GM19025 (cell line): ENCODE measurements at regions not wholly inside any gene's neighbourhood (a gene's known extent, or its start where the extent isn't known, plus 50 kb on each side); places are given as distances from the start of the nearest gene placed in this dataset.
A peak's percentile ranks its signal among the peaks of the same experiment; 100 is the strongest.
"Not testable (repeated sequence)": the region's sequence is repeated elsewhere in the genome, so short reads cannot be mapped to it uniquely, and the experiment has no call there.

Experiments used
- ATAC-seq: cut with Tn5 transposase; IDR thresholded peaks from one replicate; pipeline ENCODE4 v1.9.1; 2021; ENCODE audit warnings: mild to moderate bottlenecking, low read depth, moderate library complexity; ENCODE audit not compliant: unreplicated experiment

DNA sequence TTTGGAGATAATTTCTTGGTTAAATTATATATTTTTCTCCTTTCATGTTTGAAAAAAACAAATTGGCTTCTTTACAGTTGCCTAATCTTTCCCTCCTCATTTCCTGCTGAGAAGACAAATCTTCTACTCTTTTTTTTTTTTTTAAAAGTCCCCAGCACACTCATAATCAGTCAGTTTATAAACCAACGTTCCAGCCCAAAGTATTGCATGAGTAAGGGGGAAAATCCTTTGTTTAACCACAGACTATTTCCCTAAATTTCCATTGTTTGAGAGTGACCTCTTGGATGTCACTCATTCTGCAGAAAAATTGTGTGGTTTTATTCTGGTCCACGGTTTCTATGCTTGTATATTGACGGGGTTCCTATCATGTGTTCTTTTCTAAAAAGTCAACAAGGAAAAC lies 55.1 kb upstream of the TLR4 start:
- no peak for ATAC-seq

DNA sequence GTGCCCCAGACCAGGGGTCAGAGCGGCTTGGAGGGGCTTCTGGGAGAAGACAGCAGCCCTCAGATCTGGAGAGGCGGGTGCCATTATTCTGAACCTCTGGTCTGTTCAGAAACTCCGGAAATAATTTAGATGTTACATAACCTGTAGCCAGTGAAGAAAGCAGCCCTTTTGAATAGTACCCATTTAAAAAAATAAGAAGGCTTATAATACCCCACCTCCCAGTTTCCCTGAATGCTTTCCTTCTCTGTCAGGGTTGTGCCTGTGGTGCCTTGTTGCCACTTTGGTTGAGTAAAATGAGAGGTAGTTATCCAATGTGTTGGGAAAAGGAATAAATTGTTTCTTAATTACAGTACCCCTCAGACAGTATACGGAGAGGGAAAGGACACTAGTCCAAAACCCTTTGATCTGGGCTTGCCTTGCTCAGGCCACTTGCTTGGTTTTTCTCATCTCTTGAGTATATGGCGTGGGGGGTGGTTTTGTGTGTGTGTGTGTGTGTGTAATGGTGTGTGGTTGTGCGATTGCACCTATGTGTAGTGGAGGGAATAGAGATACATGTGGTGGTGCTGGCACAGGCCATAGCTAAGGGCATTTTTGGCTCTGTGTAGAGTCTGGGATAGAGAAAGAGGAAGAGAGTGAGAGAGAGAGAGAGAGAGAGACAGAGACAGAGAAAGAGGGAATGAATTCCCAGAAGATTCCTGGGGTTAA lies 59.1 kb upstream of the TLR4 start:
- no peak for ATAC-seq

DNA sequence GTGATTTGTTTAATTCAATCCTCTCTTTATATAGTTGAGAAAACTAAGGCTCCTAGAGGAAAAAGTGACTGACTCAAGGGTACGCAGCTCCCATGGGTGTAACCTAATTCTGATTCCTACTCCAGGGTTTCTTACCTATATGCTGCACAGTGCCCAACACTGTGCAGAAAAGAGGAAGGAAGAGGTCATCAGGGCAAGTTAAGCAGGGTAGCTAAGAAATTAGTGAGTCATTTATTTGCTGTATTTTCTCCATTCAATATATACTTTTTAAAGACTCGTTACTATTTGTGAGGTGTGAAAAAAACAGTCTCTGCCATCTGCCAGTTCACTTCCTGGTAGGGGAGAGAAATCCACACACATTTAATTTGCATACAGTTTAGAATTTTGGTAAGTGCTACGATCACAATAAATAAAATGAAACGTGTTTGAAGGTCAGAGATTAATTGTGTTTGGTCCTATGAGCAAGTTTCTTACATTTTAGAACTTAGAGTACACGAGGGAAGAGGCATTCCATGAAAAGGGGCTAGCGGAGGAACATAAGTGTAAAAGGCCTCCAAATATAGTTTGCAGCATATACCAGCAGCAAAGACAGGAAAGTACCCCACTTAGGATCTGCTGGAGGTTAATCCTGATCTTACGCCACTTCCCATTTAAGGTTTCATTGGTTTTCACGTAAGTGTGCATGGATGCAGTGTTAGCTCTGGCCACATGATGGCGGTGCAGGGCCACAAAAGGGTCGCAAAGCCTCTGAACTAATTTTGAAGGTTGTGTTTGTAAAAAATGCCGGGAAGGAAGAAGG lies 59.9 kb upstream of the TLR4 start:
- no peak for ATAC-seq

DNA sequence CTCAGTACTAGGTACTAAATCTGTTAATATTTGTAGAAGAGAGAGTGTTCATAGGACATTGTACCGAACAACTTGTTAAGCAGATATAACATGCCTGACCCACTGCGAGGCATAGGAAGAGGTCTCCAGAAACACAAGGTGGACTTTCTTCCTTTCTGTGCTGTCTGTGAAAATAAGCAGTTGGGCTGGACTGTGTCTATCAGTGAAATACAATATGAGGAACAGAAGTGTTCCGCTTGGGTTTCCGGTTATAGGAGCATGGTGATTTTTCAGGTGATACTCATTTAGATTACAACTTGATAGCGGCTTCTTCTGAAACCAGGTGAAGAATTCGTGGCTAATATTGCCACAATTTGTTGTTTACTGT lies 60.9 kb upstream of the TLR4 start:
- ATAC-seq: no peak

DNA sequence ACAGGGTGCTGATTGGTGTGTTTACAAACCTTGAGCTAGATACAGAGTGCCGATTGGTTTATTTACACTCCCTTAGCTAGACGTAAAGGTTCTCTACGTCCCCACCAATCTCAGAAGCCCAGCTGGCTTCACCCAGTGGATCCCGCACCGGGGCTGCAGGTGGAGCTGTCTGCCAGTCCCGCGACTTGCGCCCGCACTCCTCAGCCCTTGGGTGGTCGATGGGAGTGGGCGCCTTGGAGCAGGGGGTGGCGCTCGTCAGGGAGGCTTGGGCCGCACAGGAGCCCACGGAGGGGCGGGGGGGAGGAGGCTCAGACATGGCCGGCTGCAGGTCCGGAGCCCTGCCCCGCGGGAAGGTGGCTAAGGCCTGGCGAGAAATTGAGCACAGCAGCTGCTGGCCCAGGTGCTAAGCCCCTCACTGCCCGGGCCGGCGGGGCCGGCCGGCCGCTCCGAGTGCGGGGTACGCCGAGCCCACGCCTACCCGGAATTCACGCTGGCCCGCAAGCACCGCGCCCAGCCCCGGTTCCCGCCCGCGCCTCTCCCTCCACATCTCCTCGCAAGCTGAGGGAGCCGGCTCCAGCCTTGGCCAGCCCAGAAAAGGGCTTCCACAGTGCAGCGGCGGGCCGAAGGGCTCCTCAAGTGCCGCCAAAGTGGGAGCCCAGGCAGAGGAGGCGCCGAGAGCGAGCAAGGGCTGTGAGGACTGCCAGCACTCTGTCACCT lies 61.5 kb upstream of the TLR4 start:
- ATAC-seq: not testable (repeated sequence)

DNA sequence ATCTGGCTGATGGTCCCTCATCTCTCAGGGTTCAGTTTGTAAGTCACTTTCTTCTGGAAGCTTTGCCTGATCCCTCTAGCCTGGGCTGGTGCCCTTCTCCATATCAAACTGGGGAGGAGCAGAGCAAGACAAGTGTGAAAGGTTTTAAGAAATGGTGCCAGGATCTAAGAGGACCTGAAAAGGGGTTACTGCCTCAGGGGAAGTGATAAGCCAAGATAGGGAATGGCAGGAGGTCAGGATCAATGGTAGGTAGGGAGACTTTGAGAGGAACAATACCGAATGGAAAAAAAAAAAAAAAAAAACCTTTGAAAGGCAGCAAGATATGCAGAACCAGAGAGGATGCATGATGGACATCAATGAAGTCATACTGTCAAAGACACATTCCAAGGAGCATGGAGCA lies 67.5 kb upstream of the TLR4 start:
- no peak for ATAC-seq

DNA sequence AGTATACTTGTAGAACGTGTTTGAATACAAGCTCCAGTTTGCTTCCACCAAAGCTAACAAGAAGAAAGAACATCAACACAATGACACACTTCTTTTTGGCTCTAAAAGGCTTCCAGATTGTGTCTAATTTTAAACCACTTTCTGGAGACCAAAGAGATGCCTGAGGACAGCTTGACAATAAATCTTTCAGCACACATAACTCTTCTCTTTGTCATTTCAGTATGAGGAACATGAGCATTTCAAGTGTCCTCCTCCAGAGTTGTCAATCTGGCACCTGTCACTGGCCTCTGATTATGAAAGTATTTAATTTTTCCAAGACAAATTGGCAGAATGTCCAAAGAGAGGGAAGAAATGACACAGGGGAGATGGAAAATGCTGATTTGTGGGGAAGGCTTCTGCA lies 79.0 kb upstream of the TLR4 start:
- no peak for ATAC-seq

DNA sequence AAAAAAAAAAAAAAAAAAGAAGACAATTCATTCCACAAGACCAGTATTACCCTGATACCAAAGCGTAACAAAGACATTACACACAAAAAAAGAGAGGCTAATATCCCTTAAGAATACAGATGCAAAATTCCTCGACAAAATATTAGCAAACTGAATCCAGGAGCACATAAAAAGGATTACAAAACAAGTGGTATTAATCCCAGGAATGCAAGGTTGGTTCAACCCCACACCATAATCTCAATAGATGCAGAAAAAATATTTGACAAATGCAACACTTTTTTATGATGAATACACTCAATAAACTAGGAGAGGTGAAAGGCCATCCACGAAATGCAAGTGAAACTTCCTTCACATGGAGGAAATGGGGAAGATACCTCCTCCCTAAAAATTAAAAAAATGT lies 80.1 kb upstream of the TLR4 start:
- no peak for ATAC-seq

DNA sequence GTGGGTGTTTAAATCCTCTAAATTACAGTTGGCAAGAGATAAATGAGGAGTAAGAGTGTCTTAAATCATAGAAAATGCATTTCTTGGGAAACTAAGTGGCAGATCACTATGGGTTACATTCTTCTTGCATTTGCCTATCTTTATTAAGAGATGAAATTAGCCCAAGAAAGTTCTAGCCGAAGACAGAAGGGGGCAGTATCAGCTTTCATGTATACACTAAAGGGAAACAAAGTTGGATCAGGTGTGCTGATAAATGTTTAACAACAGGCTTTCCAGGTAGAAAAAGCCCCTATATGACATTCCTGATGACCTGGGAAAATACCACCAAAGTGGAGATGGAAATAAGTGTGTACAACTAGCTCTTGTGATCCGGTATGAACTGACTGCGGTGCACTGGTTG lies 81.9 kb upstream of the TLR4 start:
- ATAC-seq: no peak

DNA sequence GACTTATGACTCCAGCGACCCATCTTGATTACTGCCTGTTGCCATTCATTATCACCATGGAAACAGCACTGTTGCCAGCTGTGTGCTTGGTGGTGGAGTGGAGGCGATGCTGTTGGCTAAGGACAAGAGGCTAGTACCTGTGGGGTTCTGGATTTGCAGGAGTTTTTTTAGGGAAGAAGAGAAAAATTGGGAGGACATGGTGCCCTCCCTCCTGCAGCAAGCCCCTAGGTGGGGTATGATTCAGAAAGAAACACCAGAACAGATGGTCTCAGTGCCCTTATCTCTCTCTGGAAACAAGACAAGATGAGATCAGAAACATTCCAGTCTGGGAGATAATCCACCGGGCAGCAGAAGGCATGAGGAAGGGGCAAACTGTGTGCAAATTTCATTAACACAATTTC lies 87.8 kb upstream of the TLR4 start:
- no peak for ATAC-seq

DNA sequence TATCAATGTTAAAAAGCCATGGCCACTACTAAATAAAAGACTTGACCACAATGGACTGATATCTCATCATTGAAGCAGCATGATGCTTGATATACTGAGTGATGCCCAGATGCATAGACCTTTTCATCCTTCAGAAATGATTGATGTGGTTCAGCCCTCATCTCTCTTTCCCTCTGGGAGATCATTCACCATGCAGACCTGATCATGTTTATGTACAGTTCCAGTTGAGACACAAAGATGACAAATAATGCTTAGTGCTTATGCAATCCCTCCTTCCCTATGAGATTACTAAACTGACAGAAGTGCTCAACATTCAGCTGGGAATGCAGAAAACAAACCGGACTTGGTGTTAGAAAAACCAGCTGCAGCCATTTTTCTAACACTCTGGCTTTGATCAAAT lies 91.9 kb upstream of the TLR4 start:
- no peak for ATAC-seq

DNA sequence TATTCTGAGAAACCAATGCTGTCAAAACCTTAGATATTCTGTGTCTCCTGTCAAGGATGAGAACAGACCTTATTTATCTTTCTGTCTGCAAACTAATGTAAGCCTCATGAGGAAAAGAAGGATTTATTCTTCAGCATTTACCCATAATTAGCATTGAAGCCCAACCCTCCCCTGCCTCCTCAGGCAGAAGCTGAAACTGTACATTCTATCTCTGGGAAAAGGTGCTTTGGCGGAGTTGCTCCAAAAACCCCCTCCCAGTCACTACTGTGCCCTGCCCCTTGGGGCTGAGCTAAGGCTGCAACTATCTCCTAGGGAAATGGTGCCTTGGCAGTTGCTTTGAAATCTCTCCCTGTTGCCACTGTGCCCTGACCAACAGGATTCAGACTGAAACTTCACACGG lies 106.2 kb upstream of the TLR4 start:
- ATAC-seq: no peak

DNA sequence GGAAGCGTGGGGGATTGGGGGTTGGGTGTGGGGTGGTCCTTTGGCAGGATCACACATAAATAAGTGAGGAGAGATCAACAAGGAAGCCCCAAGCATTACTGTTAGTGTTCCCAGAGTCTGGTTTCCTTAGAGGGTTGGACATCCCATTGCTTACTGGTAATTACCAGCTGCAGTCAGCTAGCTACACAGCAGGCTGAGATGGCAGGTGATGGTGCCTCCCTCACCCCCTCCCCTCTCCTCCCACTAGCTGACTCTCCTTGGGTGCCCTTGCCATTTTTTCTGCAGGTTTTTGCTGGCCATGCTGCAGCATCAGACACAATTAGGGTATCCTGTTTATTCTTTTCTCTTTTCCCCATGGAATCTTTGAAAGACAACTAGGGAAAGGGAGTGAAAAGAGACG lies 107.5 kb upstream of the TLR4 start:
- ATAC-seq: no peak

DNA sequence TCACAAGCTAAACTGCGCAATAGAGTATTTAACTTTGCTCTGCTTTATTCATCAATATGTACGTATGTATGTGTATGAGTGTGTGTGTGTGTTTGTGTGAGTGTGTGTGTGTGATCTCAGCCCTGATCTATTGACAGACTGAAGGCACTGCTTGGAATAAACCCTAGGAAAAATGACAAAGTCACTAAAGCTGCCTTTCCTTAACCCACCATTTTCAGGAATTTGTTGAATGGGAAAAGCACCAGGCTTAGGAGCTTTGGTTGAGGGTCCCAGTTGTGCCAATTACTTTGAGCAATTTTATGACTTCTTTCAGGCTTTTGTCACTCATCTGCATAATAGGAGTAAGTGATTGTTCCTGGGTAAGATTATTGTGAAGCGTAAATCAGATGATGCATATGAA lies 108.6 kb upstream of the TLR4 start:
- ATAC-seq: no peak

DNA sequence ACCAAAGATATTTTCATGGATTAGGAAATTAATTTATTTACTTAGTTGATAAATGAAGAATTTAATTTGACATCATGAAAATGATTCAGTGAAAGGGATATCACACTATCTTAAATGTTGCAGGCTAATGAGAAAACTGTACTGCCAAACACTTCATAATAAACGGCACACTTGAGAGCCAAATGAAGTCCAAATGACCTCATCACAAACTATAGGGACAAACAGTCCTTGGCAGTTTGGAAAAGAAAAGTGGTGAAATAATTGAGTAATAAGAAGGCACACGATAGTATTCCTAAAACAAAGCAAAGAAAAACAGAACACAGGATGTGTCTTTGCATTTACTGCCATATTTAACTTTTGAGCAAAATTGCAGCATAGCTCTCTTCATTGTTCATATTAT lies 116.9 kb upstream of the TLR4 start:
- no peak for ATAC-seq

DNA sequence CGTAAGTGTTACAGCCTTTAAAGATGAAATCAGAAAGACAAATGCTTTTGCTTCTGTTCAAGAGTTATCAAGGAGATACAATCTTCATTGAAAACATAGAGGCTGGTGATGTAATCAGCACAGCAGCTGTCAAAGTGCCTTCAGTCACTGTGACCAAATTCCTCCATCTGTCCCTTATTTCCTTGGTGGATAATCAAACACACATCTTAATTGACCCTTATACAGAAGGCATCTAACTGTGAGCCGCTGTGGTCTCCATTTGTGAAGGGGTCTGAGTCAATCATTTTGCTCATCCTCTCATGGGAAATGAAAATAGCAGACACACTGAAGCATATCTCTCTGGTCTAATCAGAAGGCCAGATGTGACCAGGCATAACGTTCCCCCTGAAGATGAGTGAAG lies 130.1 kb upstream of the TLR4 start:
- no peak for ATAC-seq

DNA sequence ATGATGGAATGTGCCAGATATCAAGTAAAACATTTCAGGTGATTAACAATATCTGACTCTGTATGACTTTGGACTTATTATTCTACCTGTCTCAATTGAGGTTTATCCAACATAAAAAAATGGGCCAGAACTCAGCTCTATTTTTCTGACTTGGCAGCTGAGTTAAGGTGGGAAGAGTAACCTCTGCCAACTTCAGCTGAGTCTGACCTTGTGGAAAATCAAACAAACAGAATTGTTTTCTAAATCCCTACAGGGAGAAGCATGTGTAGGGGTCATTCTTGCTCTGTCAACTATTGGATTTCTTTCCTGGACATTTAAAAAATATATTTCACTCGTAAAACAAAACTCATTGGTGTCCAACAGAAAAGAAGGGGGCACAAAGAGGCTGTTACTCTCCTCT lies 139.4 kb upstream of the TLR4 start:
- no peak for ATAC-seq

DNA sequence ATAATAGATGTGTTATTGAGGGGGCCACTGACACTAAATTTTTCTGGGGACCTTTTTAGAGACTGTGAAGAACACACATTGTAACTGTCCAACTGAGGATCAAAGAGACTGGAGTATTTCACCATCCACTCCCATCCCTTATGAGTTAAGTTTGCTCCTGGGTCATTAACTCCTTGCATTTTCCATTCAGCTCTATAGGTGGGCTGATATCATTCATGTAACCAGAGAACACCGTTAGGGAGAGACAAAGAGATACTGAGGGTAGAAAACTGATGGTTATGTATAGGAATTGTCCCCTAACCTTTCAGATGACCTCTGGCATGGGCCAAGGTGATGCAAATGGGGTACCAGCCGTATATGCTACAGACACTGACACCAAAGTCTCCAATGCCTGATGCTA lies 142.4 kb upstream of the TLR4 start:
- no peak for ATAC-seq

DNA sequence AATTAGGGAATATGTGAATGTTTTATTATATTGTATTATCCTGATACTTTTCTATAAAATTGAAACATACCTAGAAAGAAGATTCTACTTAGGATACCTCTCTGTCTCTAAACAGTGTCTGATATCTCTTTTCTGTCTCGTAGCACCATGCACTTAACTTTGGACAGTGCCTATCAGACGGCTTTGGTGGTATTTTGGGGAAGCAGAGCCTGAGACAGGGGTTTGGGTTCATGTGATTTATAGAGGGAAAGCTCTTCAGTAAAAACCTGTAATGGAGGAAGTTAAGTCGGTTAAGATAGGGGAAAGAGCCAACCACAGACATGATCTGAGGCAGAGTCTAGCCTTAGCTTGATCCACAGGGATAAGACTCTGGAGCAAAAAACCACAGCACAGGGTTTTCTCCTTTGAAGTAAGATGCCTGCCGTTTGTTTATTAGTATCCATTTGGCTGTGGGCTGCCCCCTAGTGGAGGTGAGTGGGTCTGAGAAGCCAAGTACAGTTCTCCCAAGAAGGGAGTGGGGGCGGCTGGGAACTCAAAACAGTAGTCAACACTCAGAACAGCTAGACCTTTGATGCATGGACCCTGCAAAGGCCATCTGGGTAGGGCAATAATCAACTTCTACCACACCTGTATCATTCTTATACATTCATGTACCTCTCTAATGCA lies 141.2 kb upstream of the ASTN2 start:
- ATAC-seq: peak; percentile 58

DNA sequence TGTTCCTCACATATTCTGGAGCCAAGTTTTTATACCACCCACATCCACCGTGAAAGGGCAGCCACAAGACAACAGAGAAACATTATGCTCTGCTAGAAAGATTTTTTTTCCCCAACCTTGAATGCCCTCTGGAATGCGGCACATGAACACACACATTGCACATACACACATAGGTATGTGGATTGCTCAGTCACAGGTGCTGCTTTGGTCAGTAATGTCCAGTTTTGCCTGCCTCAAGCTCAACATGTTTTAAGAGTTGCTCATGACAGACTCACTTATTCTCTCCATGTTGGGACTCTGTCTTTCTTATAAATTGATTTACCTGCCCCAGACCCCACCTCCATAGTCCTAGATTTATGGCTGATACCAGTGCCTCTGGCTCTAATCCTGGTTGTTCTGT lies 138.0 kb upstream of the ASTN2 start:
- ATAC-seq: no peak

DNA sequence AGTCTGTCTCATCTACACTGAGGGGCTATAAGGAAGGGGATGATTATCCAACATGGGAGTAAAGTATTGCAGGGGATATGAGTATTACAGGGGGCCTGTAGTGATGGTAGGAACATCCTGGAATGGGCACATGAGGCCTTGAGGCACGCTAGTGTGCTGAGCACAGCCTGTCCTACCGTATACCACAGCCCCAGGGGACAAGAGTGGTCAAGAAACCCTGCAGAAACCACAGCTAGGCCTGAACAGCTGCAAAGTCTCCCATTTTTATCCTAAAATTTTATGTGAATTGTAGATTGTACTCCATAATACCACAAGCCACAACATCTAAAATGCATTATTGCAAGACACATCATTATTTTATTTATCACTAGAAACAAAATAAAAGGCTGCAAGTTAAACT lies 136.3 kb upstream of the ASTN2 start:
- no peak for ATAC-seq
